ENCODE measurements at regions not wholly inside any gene's neighbourhood (a gene's known extent, or its start where the extent isn't known, plus 50 kb on each side); places are given as distances from the start of the nearest gene placed in this dataset.

- DNase-seq (ENCODE audit: low read depth, low spot score), result no peak
- dilution Hi-C loops (cut with MboI; ENCODE audit: extremely low pct_ligation_motif_present, low sequenced_read_pairs) (no loop called here), intact Hi-C loops (cut with micrococcal nuclease) (no loop called here)
- no TSS peak for BruUV-seq (replicated peaks)
- H3K9ac ChIP-seq (replicated peaks; ENCODE audit: extremely low read depth, insufficient read depth, low read length), result no peak overlapping the region
- no peak for FAIRE-seq
- H3K79me2 ChIP-seq (ENCODE audit: control insufficient read depth, insufficient read depth, low read length), result no peaks in the 10 kb centered on the region
- no peaks in the 10 kb centered on the region for H3K4me1 ChIP-seq (ENCODE audit: control insufficient read depth, extremely low read depth, insufficient read depth, low read length)
- no peaks in the 10 kb centered on the region for H3K27me3 ChIP-seq (ENCODE audit: control insufficient read depth in 2 of 2, insufficient read depth in 2 of 2, low read length in 2 of 2)
- no peaks in the 10 kb centered on the region for H3K9me3 ChIP-seq (replicated peaks; ENCODE audit: control insufficient read depth, insufficient read depth, low read length)
- H3K9me1 ChIP-seq (replicated peaks; ENCODE audit: control insufficient read depth, extremely low read depth, insufficient read depth, low read length), result no peaks in the 10 kb centered on the region
- CTCF ChIA-PET, result no interaction called here
- TF ChIP-seq GATA2 (IDR thresholded peaks at IDR 0.05; ENCODE audit: insufficient read depth, insufficient read length, low read depth, low read length) (no peak), EZH2 (IDR thresholded peaks at IDR 0.05; ENCODE audit: borderline replicate concordance, low read depth, low read length, severe bottlenecking) (no peak), JUN (IDR thresholded peaks at IDR 0.05; ENCODE audit: borderline replicate concordance, insufficient read depth, insufficient read length, low read depth) (no peak), POLR2A (IDR thresholded peaks at IDR 0.05; ENCODE audit: low read depth, low read length) (no peak), CTCF (IDR thresholded peaks at IDR 0.05; ENCODE audit: extremely low read depth in 1 of 2, insufficient read depth in 1 of 2, low read depth in 1 of 2, low read length in 2 of 2) (no peak), POLR2AphosphoS5 (IDR thresholded peaks at IDR 0.05; ENCODE audit: insufficient read depth, low read depth, low read length) (no peak), MAX (IDR thresholded peaks at IDR 0.05; ENCODE audit: insufficient read depth, insufficient read length) (no peak), MYC (IDR thresholded peaks at IDR 0.05; ENCODE audit: low read depth, low read length) (no peak)
- H3K27ac ChIP-seq (ENCODE audit: insufficient read depth, low read depth, low read length), result no peak overlapping the region
- H3K4me3 ChIP-seq (replicated peaks in 1 of 3; ENCODE audit: insufficient read depth in 1 of 3, low read depth in 1 of 3, low read length in 3 of 3), result no peak overlapping the region
- H2AFZ ChIP-seq (ENCODE audit: low read depth, low read length), result no peak overlapping the region
- H4K20me1 ChIP-seq (replicated peaks; ENCODE audit: control insufficient read depth, extremely low read depth, insufficient read depth, low read length), result no peaks in the 10 kb centered on the region
- H3K36me3 ChIP-seq (ENCODE audit: control insufficient read depth in 2 of 2, extremely low read depth in 1 of 2, insufficient read depth in 2 of 2, low read length in 2 of 2), result no peaks in the 10 kb centered on the region
- POLR2A ChIA-PET, result no interaction called here
- H3K4me2 ChIP-seq (ENCODE audit: insufficient read depth, low read length), result no peak overlapping the region
These were observed 118.7 kb upstream of the KIF26B start for GRCh38 chr1:245036102-245036501.
